ENCODE measurements at regions not wholly inside any gene's neighbourhood (a gene's known extent, or its start where the extent isn't known, plus 50 kb on each side); places are given as distances from the start of the nearest gene placed in this dataset.

- Histone ChIP-seq H4K20me1 (replicated peaks; ENCODE audit: control insufficient read depth, extremely low read depth, insufficient read depth, low read length) (no peaks in the 10 kb centered on the region), H3K4me1 (ENCODE audit: control insufficient read depth, extremely low read depth, insufficient read depth, low read length) (no peaks in the 10 kb centered on the region), H3K36me3 (ENCODE audit: control insufficient read depth in 2 of 2, extremely low read depth in 1 of 2, insufficient read depth in 2 of 2, low read length in 2 of 2) (no peaks in the 10 kb centered on the region), H3K9ac (replicated peaks; ENCODE audit: extremely low read depth, insufficient read depth, low read length) (no peak overlapping the region), H3K79me2 (ENCODE audit: control insufficient read depth, insufficient read depth, low read length) (no peaks in the 10 kb centered on the region), H2AFZ (ENCODE audit: low read depth, low read length) (no peak overlapping the region), H3K27ac (ENCODE audit: insufficient read depth, low read depth, low read length) (no peak overlapping the region), H3K4me2 (ENCODE audit: insufficient read depth, low read length) (no peak overlapping the region), H3K9me1 (replicated peaks; ENCODE audit: control insufficient read depth, extremely low read depth, insufficient read depth, low read length) (no peaks in the 10 kb centered on the region), H3K4me3 (replicated peaks in 1 of 3; ENCODE audit: insufficient read depth in 1 of 3, low read depth in 1 of 3, low read length in 3 of 3) (no peak overlapping the region), H3K27me3 (ENCODE audit: control insufficient read depth in 2 of 2, insufficient read depth in 2 of 2, low read length in 2 of 2) (peaks cover 0 to 2% of the 10 kb centered on the region in 2 experiments), H3K9me3 (replicated peaks; ENCODE audit: control insufficient read depth, insufficient read depth, low read length) (no peaks in the 10 kb centered on the region)
- dilution Hi-C loops (cut with MboI; ENCODE audit: extremely low pct_ligation_motif_present, low sequenced_read_pairs): no loop called here
- peak; percentile 30 for DNase-seq (ENCODE audit: low read depth, low spot score)
- TF ChIP-seq CTCF (IDR thresholded peaks at IDR 0.05; ENCODE audit: extremely low read depth in 1 of 2, insufficient read depth in 1 of 2, low read depth in 1 of 2, low read length in 2 of 2): peak; percentile 10 to 21
- TF ChIP-seq MAX (IDR thresholded peaks at IDR 0.05; ENCODE audit: insufficient read depth, insufficient read length): no peak
- no TSS peak for BruUV-seq (replicated peaks)
- POLR2A ChIA-PET: no interaction called here
- CTCF ChIA-PET: interaction anchor here (2.3 kb wide), 1 partner anchor 1545 kb away, joined by 15 read pairs; no protein-coding TSS in a partner anchor
- no peak for FAIRE-seq
- intact Hi-C loops (cut with micrococcal nuclease): loop anchor here (1.0 to 10.0 kb wide), 4 partner anchors 426 to 1886 kb away; partner anchors contain the start of genes GATA3 and SFMBT2
Measured at GRCh38 chr10:9301148-9301547, 1246.7 kb downstream of the GATA3 start.

GRCh38 chr10:9301554-9301953, 1247.1 kb downstream of the GATA3 start:
- CTCF ChIA-PET: interaction anchor here (2.3 kb wide), 1 partner anchor 1545 kb away, joined by 15 read pairs; no protein-coding TSS in a partner anchor
- dilution Hi-C loops (cut with MboI; ENCODE audit: extremely low pct_ligation_motif_present, low sequenced_read_pairs): no loop called here
- intact Hi-C loops (cut with micrococcal nuclease): loop anchor here (1.0 to 10.0 kb wide), 4 partner anchors 427 to 1887 kb away; partner anchors contain the start of genes GATA3 and SFMBT2

More at GRCh38 chr10:9301554-9301953, 1247.1 kb downstream of the GATA3 start:
- no TSS peak for BruUV-seq (replicated peaks)
- no peak for DNase-seq (ENCODE audit: low read depth, low spot score)
- H4K20me1 ChIP-seq (replicated peaks; ENCODE audit: control insufficient read depth, extremely low read depth, insufficient read depth, low read length): no peaks in the 10 kb centered on the region
- H3K9ac ChIP-seq (replicated peaks; ENCODE audit: extremely low read depth, insufficient read depth, low read length): no peak overlapping the region
- no peaks in the 10 kb centered on the region for H3K79me2 ChIP-seq (ENCODE audit: control insufficient read depth, insufficient read depth, low read length)
- no peak overlapping the region for H3K4me2 ChIP-seq (ENCODE audit: insufficient read depth, low read length)
- TF ChIP-seq MAX (IDR thresholded peaks at IDR 0.05; ENCODE audit: insufficient read depth, insufficient read length) (no peak), MYC (IDR thresholded peaks at IDR 0.05; ENCODE audit: low read depth, low read length) (no peak), POLR2AphosphoS5 (IDR thresholded peaks at IDR 0.05; ENCODE audit: insufficient read depth, low read depth, low read length) (no peak), GATA2 (IDR thresholded peaks at IDR 0.05; ENCODE audit: insufficient read depth, insufficient read length, low read depth, low read length) (no peak), EZH2 (IDR thresholded peaks at IDR 0.05; ENCODE audit: borderline replicate concordance, low read depth, low read length, severe bottlenecking) (no peak), JUN (IDR thresholded peaks at IDR 0.05; ENCODE audit: borderline replicate concordance, insufficient read depth, insufficient read length, low read depth) (no peak), POLR2A (IDR thresholded peaks at IDR 0.05; ENCODE audit: low read depth, low read length) (no peak), FOS (IDR thresholded peaks at IDR 0.05; ENCODE audit: borderline replicate concordance, insufficient read depth, low read length) (no peak), CTCF (IDR thresholded peaks at IDR 0.05; ENCODE audit: extremely low read depth in 1 of 2, insufficient read depth in 1 of 2, low read depth in 1 of 2, low read length in 2 of 2) (no peak)
- no peaks in the 10 kb centered on the region for H3K9me1 ChIP-seq (replicated peaks; ENCODE audit: control insufficient read depth, extremely low read depth, insufficient read depth, low read length)
- FAIRE-seq: no peak
- H3K4me3 ChIP-seq (replicated peaks in 1 of 3; ENCODE audit: insufficient read depth in 1 of 3, low read depth in 1 of 3, low read length in 3 of 3): no peak overlapping the region
- no peaks in the 10 kb centered on the region for H3K4me1 ChIP-seq (ENCODE audit: control insufficient read depth, extremely low read depth, insufficient read depth, low read length)
- no peaks in the 10 kb centered on the region for H3K36me3 ChIP-seq (ENCODE audit: control insufficient read depth in 2 of 2, extremely low read depth in 1 of 2, insufficient read depth in 2 of 2, low read length in 2 of 2)
- POLR2A ChIA-PET: no interaction called here
- peaks cover 0 to 2% of the 10 kb centered on the region in 2 experiments for H3K27me3 ChIP-seq (ENCODE audit: control insufficient read depth in 2 of 2, insufficient read depth in 2 of 2, low read length in 2 of 2)
- H3K27ac ChIP-seq (ENCODE audit: insufficient read depth, low read depth, low read length): no peak overlapping the region
- H2AFZ ChIP-seq (ENCODE audit: low read depth, low read length): no peak overlapping the region
- H3K9me3 ChIP-seq (replicated peaks; ENCODE audit: control insufficient read depth, insufficient read depth, low read length): no peaks in the 10 kb centered on the region

All from endothelial cell of umbilical vein (primary cell).